ENCODE measurements at regions not wholly inside any gene's neighbourhood (a gene's known extent, or its start where the extent isn't known, plus 50 kb on each side); places are given as distances from the start of the nearest gene placed in this dataset.
"Not testable (repeated sequence)": the region's sequence is repeated elsewhere in the genome, so short reads cannot be mapped to it uniquely, and the experiment has no call there.

GRCh38 chr4:138487670-138488069, 245.5 kb upstream of the SLC7A11 start:
- no peak for DNase-seq (ENCODE audit: low read depth)
- TF ChIP-seq CTCF (conservative IDR thresholded peaks at IDR 0.05; ENCODE audit: low read depth, low read length) = no peak
- no peak overlapping the region for H3K4me3 ChIP-seq (ENCODE audit: low read depth, low read length)

- DNase-seq (ENCODE audit: low read depth) = no peak
- TF ChIP-seq CTCF (conservative IDR thresholded peaks at IDR 0.05; ENCODE audit: low read depth, low read length) = no peak
- no peak overlapping the region for H3K4me3 ChIP-seq (ENCODE audit: low read depth, low read length)
Observed at GRCh38 chr4:138487230-138487629, 245.1 kb upstream of the SLC7A11 start.

DNA sequence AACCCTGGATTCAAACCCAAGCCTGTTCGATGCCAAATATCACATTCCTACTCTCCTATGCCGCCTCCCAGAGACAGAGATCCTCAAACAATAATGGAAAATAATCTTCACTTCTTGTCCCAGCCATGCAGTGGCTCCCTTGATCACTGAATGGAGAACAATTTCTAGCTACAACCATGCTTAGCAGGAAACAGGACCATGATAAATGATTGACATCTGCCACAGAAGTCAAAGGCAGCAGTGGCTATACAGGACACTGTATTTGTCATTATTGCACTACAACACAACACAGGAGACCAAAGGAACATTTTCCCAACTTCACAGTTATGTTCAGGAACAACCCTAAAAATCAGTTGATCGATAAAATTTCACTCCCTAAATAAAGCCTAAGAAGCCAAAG, 243.3 kb upstream of the SLC7A11 start:
- H3K4me3 ChIP-seq (ENCODE audit: low read depth, low read length) = no peak overlapping the region
- TF ChIP-seq CTCF (conservative IDR thresholded peaks at IDR 0.05; ENCODE audit: low read depth, low read length) = no peak
- no peak for DNase-seq (ENCODE audit: low read depth)

- DNase-seq (ENCODE audit: low read depth) = no peak
- no peak overlapping the region for H3K4me3 ChIP-seq (ENCODE audit: low read depth, low read length)
- no peak for TF ChIP-seq CTCF (conservative IDR thresholded peaks at IDR 0.05; ENCODE audit: low read depth, low read length)
Observed at GRCh38 chr4:138475116-138475515, 233.0 kb upstream of the SLC7A11 start.

DNA sequence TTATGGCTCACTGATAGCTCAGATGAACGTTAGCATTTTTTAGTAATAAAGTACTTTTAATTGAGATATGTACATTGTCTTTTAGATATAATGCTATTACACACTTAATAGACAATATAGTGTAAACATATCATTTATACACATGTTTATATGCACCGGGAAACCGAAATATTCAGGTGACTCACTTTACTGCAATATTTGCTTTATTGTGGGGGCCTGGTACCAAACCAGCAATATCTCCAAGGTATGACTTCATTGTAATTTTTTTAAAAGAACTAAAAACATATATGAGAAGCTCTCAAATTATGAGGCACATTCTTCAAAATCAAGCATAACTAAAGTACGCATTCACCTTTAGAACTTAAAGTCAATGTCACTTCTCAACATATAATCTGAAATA, 231.2 kb upstream of the SLC7A11 start:
- no peak for TF ChIP-seq CTCF (conservative IDR thresholded peaks at IDR 0.05; ENCODE audit: low read depth, low read length)
- no peak overlapping the region for H3K4me3 ChIP-seq (ENCODE audit: low read depth, low read length)
- no peak for DNase-seq (ENCODE audit: low read depth)

DNA sequence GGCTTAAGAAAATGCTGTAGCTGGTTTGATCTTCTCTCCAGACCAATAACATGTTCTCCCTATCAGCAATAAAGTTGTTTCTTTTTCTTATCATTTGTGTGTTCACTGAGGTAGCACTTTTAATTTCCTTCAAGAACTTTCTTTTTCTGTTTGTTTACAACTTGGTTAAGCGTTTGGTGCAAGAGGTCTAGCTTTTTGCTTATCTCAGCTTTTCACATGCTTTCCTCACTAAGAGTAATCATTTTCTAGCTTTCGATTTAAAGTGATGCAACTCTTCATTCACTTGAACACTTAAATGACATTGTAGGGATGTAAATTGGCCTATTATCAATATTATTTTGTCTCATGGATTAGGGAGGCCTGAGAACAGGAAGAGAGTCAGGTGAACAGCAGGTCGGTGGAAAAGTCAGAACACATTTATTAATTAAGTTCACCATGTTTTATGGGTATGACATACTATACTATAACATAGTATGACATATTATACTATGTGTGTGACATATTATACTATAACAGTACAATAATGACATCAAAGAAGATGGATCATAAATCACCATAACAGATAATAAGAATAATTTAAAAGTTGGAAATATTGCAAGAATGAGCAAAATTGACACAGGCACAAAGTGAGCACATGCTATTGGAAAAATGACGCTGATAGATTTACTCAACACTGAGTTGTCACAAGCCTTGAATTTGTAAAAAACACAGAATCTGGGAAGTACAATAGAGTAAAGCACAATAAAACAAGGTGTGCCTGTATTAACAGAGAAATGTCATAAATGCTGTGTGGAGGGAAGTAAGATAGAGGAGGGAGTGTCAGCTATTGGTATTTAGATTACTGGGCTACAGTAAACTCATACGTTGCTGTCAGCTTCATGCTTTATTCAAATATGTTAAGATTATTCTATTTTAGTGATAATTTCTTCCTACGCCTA, 218.6 kb upstream of the SLC7A11 start:
- TF ChIP-seq CTCF (conservative IDR thresholded peaks at IDR 0.05; ENCODE audit: low read depth, low read length) = no peak
- no peak for DNase-seq (ENCODE audit: low read depth)
- H3K4me3 ChIP-seq (ENCODE audit: low read depth, low read length) = no peak overlapping the region

DNA sequence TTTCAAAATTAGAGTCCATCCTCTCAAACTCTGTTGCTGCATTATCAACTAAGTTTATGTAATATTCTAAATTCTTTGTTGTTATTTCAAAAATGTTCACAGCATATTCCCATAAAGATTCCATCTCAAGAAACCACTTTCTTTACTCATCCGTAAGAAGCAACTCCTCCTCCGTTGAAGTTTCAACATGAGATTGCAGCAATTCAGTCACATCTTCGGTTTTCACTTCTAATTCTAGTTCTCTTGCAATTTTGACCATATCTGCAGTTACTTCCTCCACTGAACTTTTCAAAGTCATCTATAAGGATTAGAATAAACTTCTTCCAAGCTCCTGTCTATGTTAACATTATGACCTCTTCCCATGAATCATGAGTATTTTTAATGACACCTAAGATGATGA, 216.6 kb upstream of the SLC7A11 start:
- no peak for DNase-seq (ENCODE audit: low read depth)
- no peak overlapping the region for H3K4me3 ChIP-seq (ENCODE audit: low read depth, low read length)
- TF ChIP-seq CTCF (conservative IDR thresholded peaks at IDR 0.05; ENCODE audit: low read depth, low read length) = no peak

DNA sequence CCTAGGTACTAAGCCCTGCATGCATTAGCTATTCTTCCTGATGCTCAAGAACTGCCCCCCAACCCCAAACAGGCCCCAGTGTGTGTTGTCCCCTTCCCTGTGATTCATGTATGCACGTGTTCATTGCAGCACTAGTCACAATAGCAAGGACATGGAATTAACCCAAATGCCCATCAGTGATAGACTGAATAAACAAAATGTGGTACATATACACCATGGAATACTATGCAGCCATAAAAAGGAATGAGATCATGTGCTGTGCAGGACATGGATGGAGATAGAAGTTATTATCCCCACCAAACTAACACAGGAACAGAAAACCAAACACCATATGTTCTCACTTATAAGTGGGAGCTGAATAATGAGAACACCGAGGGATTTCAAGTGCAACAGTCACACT, 214.2 kb upstream of the SLC7A11 start:
- not testable (repeated sequence) for H3K4me3 ChIP-seq (ENCODE audit: low read depth, low read length); DNase-seq (ENCODE audit: low read depth)

Measured in choroid plexus epithelial cell (primary cell).